ENCODE measurements at regions not wholly inside any gene's neighbourhood (a gene's known extent, or its start where the extent isn't known, plus 50 kb on each side); places are given as distances from the start of the nearest gene placed in this dataset.

GRCh38 chr2:128487650-128488387, 169.2 kb upstream of the HS6ST1 start:
- 4% methylated on average over 3 of the region's 3 CpGs for WGBS (ENCODE audit: low lambda C conversion rate)
- Histone ChIP-seq H3K27ac (ENCODE audit: extremely low read length, insufficient read depth, low read length) (no peak overlapping the region), H3K4me3 (replicated peaks in 1 of 3; ENCODE audit: insufficient read depth in 1 of 3, low read depth in 2 of 3, low read length in 3 of 3) (no peak overlapping the region), H3K79me2 (ENCODE audit: insufficient read depth, low read length) (no peaks in the 10 kb centered on the region), H2AFZ (ENCODE audit: low read length) (no peak overlapping the region), H3K27me3 (ENCODE audit: control insufficient read depth in 1 of 2, insufficient read depth in 2 of 2, low read length in 2 of 2) (peaks cover 4 to 18% of the 10 kb centered on the region in 2 experiments; a peak in 4 of 5 replicates), H3K9ac (ENCODE audit: insufficient read depth, low read depth, low read length) (no peak overlapping the region), H3K36me3 (replicated peaks in 1 of 2; ENCODE audit: control insufficient read depth in 1 of 2, insufficient read depth in 2 of 2, low read length in 2 of 2) (no peaks in the 10 kb centered on the region), H4K20me1 (ENCODE audit: insufficient read depth, low read length) (no peaks in the 10 kb centered on the region), H3K4me1 (ENCODE audit: insufficient read depth, low read length) (no peaks in the 10 kb centered on the region), H3K9me3 (ENCODE audit: low read length) (no peaks in the 10 kb centered on the region), H3K4me2 (ENCODE audit: low read depth, low read length) (no peak overlapping the region)
- FAIRE-seq: no peak
- intact Hi-C loops (cut with micrococcal nuclease; ENCODE audit: unreplicated experiment): no loop called here
- in situ Hi-C loops (cut with HindIII; ENCODE audit: extremely low pct_ligation_motif_present, low pct_unique_long_range_greater_than_20kb): no loop called here
- POLR2A ChIA-PET: no interaction called here
- TF ChIP-seq ZFP36 (IDR thresholded peaks at IDR 0.05; ENCODE audit: borderline replicate concordance, low read depth, low read length, partially characterized antibody) (peak; percentile 27), ZNF101 (CRISPR knock-in tag; IDR thresholded peaks at IDR 0.05; ENCODE audit: borderline replicate concordance, low read depth) (no peak)
- CTCF ChIA-PET (ENCODE audit: low intra/inter-chr PET ratio, low total read pairs): no interaction called here
- no peak for ATAC-seq
- no peak for DNase-seq (ENCODE audit: low spot score)
- no TSS peak for BruUV-seq (replicated peaks)

- Histone ChIP-seq H2AFZ (ENCODE audit: low read length) (no peak overlapping the region), H3K9me3 (ENCODE audit: low read length) (no peaks in the 10 kb centered on the region), H3K27ac (ENCODE audit: extremely low read length, insufficient read depth, low read length) (no peak overlapping the region), H3K27me3 (ENCODE audit: control insufficient read depth in 1 of 2, insufficient read depth in 2 of 2, low read length in 2 of 2) (peaks cover 4 to 18% of the 10 kb centered on the region in 2 experiments; a peak in 4 of 5 replicates), H3K36me3 (replicated peaks in 1 of 2; ENCODE audit: control insufficient read depth in 1 of 2, insufficient read depth in 2 of 2, low read length in 2 of 2) (no peaks in the 10 kb centered on the region), H3K9ac (ENCODE audit: insufficient read depth, low read depth, low read length) (no peak overlapping the region), H3K4me3 (replicated peaks in 1 of 3; ENCODE audit: insufficient read depth in 1 of 3, low read depth in 2 of 3, low read length in 3 of 3) (no peak overlapping the region), H3K4me2 (ENCODE audit: low read depth, low read length) (no peak overlapping the region), H4K20me1 (ENCODE audit: insufficient read depth, low read length) (no peaks in the 10 kb centered on the region), H3K4me1 (ENCODE audit: insufficient read depth, low read length) (no peaks in the 10 kb centered on the region), H3K79me2 (ENCODE audit: insufficient read depth, low read length) (no peaks in the 10 kb centered on the region)
- FAIRE-seq (no peak), ATAC-seq (no peak), DNase-seq (ENCODE audit: low spot score) (no peak)
- in situ Hi-C loops (cut with HindIII; ENCODE audit: extremely low pct_ligation_motif_present, low pct_unique_long_range_greater_than_20kb) (no loop called here), intact Hi-C loops (cut with micrococcal nuclease; ENCODE audit: unreplicated experiment) (no loop called here)
- BruUV-seq (replicated peaks): no TSS peak
- ChIA-PET POLR2A (no interaction called here), CTCF (ENCODE audit: low intra/inter-chr PET ratio, low total read pairs) (no interaction called here)
- TF ChIP-seq SPEN (CRISPR knock-in tag; IDR thresholded peaks at IDR 0.05; ENCODE audit: low read depth): no peak
- WGBS (ENCODE audit: low lambda C conversion rate): 10% methylated on average over 2 of the region's 2 CpGs
Measured at GRCh38 chr2:128488434-128488833, 169.8 kb upstream of the HS6ST1 start.
